IPS-NIHi11 (cell line): ENCODE measurements at regions not wholly inside any gene's neighbourhood (a gene's known extent, or its start where the extent isn't known, plus 50 kb on each side); places are given as distances from the start of the nearest gene placed in this dataset.
A peak's percentile ranks its signal among the peaks of the same experiment; 100 is the strongest.
"Not testable (repeated sequence)": the region's sequence is repeated elsewhere in the genome, so short reads cannot be mapped to it uniquely, and the experiment has no call there.

Source experiments
- DNase-seq: peaks from one replicate; pipeline ENCODE4 v3.0.0; 2012; ENCODE audit warnings: mixed read lengths, low spot score

GRCh38 chr5:152527358-152528052 is 122.4 kb upstream of the NMUR2 start:
- no peak for DNase-seq

- peak; percentile 27 for DNase-seq
Observed at GRCh38 chr5:152529440-152529839, 124.4 kb upstream of the NMUR2 start.

GRCh38 chr5:152532714-152533113 is 127.6 kb upstream of the NMUR2 start:
- peak; percentile 48 for DNase-seq

GRCh38 chr5:152534641-152535040 is 129.6 kb upstream of the NMUR2 start:
- DNase-seq: no peak

- DNase-seq: peak; percentile 67
Observed at GRCh38 chr5:152542741-152543140, 137.7 kb upstream of the NMUR2 start.

- DNase-seq: no peak
Observed at GRCh38 chr5:152546493-152546892, 141.4 kb upstream of the NMUR2 start.

- DNase-seq: no peak
Observed at GRCh38 chr5:152547202-152547601, 142.1 kb upstream of the NMUR2 start.

GRCh38 chr5:152549709-152550108 is 144.6 kb upstream of the NMUR2 start:
- no peak for DNase-seq

GRCh38 chr5:152551061-152551460 is 146.0 kb upstream of the NMUR2 start:
- no peak for DNase-seq

- DNase-seq: no peak
Observed at GRCh38 chr5:152556784-152557183, 151.7 kb upstream of the NMUR2 start.

- peak; percentile 71 for DNase-seq
Observed at GRCh38 chr5:152560512-152561137, 155.5 kb upstream of the NMUR2 start.

GRCh38 chr5:152568016-152568415 is 162.9 kb upstream of the NMUR2 start:
- DNase-seq: no peak

- no peak for DNase-seq
Observed at GRCh38 chr5:152572812-152573211, 167.7 kb upstream of the NMUR2 start.

- no peak for DNase-seq
Observed at GRCh38 chr5:152584103-152584502, 179.0 kb upstream of the NMUR2 start.

GRCh38 chr5:152592416-152592815 is 187.3 kb upstream of the NMUR2 start:
- no peak for DNase-seq

- DNase-seq: peak; percentile 24
Observed at GRCh38 chr5:152593388-152593787, 188.3 kb upstream of the NMUR2 start.

- DNase-seq: no peak
Observed at GRCh38 chr5:152595405-152595804, 190.3 kb upstream of the NMUR2 start.

GRCh38 chr5:152599096-152599495 is 194.0 kb upstream of the NMUR2 start:
- DNase-seq: no peak

- DNase-seq: no peak
Observed at GRCh38 chr5:152601806-152602732, 197.0 kb upstream of the NMUR2 start.

GRCh38 chr5:152606050-152606449 is 201.0 kb upstream of the NMUR2 start:
- not testable (repeated sequence) for DNase-seq

- no peak for DNase-seq
Observed at GRCh38 chr5:152606776-152607364, 201.8 kb upstream of the NMUR2 start.

GRCh38 chr5:152607401-152608160 is 202.5 kb upstream of the NMUR2 start:
- no peak for DNase-seq
